ENCODE measurements at regions not wholly inside any gene's neighbourhood (a gene's known extent, or its start where the extent isn't known, plus 50 kb on each side); places are given as distances from the start of the nearest gene placed in this dataset.
"Not testable (repeated sequence)": the region's sequence is repeated elsewhere in the genome, so short reads cannot be mapped to it uniquely, and the experiment has no call there.

DNA sequence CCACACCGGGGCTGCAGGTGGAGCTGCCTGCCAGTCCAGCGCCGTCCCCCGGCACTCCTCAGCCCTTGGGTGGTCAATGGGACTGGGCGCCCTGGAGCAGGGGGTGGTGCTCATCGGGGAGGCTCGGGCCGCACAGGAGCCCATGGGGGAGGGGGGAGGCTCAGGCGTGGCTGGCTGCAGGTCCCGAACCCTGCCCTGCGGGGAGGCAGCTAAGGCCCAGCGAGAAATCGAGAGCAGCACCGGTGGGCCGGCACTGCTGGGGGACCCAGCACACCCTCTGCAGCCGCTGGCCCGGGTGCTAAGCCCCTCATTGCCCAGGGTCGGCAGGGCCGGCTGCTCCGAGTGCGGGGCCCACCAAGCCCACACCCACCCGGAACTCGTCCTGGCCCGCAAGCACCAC is 145.9 kb upstream of the NRP1 start:
- TF ChIP-seq CTCF, POLR2A (IDR thresholded peaks at IDR 0.05): not testable (repeated sequence)

Data from adrenal gland (tissue), 5 donors.